ENCODE measurements at regions not wholly inside any gene's neighbourhood (a gene's known extent, or its start where the extent isn't known, plus 50 kb on each side); places are given as distances from the start of the nearest gene placed in this dataset.

GRCh38 chr10:91111060-91111459, 109.4 kb upstream of the PCGF5 start:
- Histone ChIP-seq H3K4me3 (ENCODE audit: low read depth, low read length, poor library complexity, severe bottlenecking) (no peak overlapping the region), H3K4me1 (ENCODE audit: insufficient read depth, low read length, poor library complexity, severe bottlenecking) (no peaks in the 10 kb centered on the region), H3K27ac (ENCODE audit: low read depth, low read length, poor library complexity, severe bottlenecking) (no peak overlapping the region), H3K9me3 (ENCODE audit: low read depth, low read length, poor library complexity, severe bottlenecking) (no peaks in the 10 kb centered on the region), H3K36me3 (ENCODE audit: insufficient read depth, low read length, poor library complexity, severe bottlenecking) (no peaks in the 10 kb centered on the region), H3K27me3 (replicated peaks; ENCODE audit: insufficient read depth, low read depth, low read length, poor library complexity) (no peaks in the 10 kb centered on the region)
- ChIA-PET POLR2A (ENCODE audit: low non-redundant PET) (no interaction called here), CTCF (no interaction called here)
- intact Hi-C loops (cut with micrococcal nuclease; ENCODE audit: unreplicated experiment): no loop called here
- no TSS peak for BruUV-seq (replicated peaks)
- no peak for DNase-seq (ENCODE audit: low spot score)
- TF ChIP-seq CTCF (conservative IDR thresholded peaks at IDR 0.05; ENCODE audit: low read depth, low read length): no peak
- no peak for TF ChIP-seq EZH2 (IDR thresholded peaks at IDR 0.05; ENCODE audit: borderline replicate concordance, low read depth, low read length, poor library complexity, severe bottlenecking)

- Histone ChIP-seq H3K9me3 (ENCODE audit: low read depth, low read length, poor library complexity, severe bottlenecking) (no peaks in the 10 kb centered on the region), H3K27ac (ENCODE audit: low read depth, low read length, poor library complexity, severe bottlenecking) (no peak overlapping the region), H3K36me3 (ENCODE audit: insufficient read depth, low read length, poor library complexity, severe bottlenecking) (no peaks in the 10 kb centered on the region), H3K4me1 (ENCODE audit: insufficient read depth, low read length, poor library complexity, severe bottlenecking) (no peaks in the 10 kb centered on the region), H3K27me3 (replicated peaks; ENCODE audit: insufficient read depth, low read depth, low read length, poor library complexity) (no peaks in the 10 kb centered on the region), H3K4me3 (ENCODE audit: low read depth, low read length, poor library complexity, severe bottlenecking) (no peak overlapping the region)
- BruUV-seq (replicated peaks): no TSS peak
- intact Hi-C loops (cut with micrococcal nuclease; ENCODE audit: unreplicated experiment): no loop called here
- ChIA-PET CTCF (no interaction called here), POLR2A (ENCODE audit: low non-redundant PET) (no interaction called here)
- TF ChIP-seq EZH2 (IDR thresholded peaks at IDR 0.05; ENCODE audit: borderline replicate concordance, low read depth, low read length, poor library complexity, severe bottlenecking) (no peak), CTCF (conservative IDR thresholded peaks at IDR 0.05; ENCODE audit: low read depth, low read length) (no peak)
- no peak for DNase-seq (ENCODE audit: low spot score)
These were observed 104.7 kb upstream of the PCGF5 start for GRCh38 chr10:91115618-91116390.

- no peaks in the 10 kb centered on the region for H3K4me1 ChIP-seq (ENCODE audit: insufficient read depth, low read length, poor library complexity, severe bottlenecking)
- no TSS peak for BruUV-seq (replicated peaks)
- ChIA-PET POLR2A (ENCODE audit: low non-redundant PET) (no interaction called here), CTCF (no interaction called here)
- H3K27me3 ChIP-seq (replicated peaks; ENCODE audit: insufficient read depth, low read depth, low read length, poor library complexity): no peaks in the 10 kb centered on the region
- TF ChIP-seq EZH2 (IDR thresholded peaks at IDR 0.05; ENCODE audit: borderline replicate concordance, low read depth, low read length, poor library complexity, severe bottlenecking): no peak
- TF ChIP-seq CTCF (conservative IDR thresholded peaks at IDR 0.05; ENCODE audit: low read depth, low read length): no peak
- no peak overlapping the region for H3K27ac ChIP-seq (ENCODE audit: low read depth, low read length, poor library complexity, severe bottlenecking)
- H3K9me3 ChIP-seq (ENCODE audit: low read depth, low read length, poor library complexity, severe bottlenecking): no peaks in the 10 kb centered on the region
- no peak for DNase-seq (ENCODE audit: low spot score)
- H3K36me3 ChIP-seq (ENCODE audit: insufficient read depth, low read length, poor library complexity, severe bottlenecking): no peaks in the 10 kb centered on the region
- intact Hi-C loops (cut with micrococcal nuclease; ENCODE audit: unreplicated experiment): no loop called here
- no peak overlapping the region for H3K4me3 ChIP-seq (ENCODE audit: low read depth, low read length, poor library complexity, severe bottlenecking)
These were observed 103.0 kb upstream of the PCGF5 start for GRCh38 chr10:91117505-91117904.

Measured in A673 (cell line).